ENCODE measurements at regions not wholly inside any gene's neighbourhood (a gene's known extent, or its start where the extent isn't known, plus 50 kb on each side); places are given as distances from the start of the nearest gene placed in this dataset.

DNA sequence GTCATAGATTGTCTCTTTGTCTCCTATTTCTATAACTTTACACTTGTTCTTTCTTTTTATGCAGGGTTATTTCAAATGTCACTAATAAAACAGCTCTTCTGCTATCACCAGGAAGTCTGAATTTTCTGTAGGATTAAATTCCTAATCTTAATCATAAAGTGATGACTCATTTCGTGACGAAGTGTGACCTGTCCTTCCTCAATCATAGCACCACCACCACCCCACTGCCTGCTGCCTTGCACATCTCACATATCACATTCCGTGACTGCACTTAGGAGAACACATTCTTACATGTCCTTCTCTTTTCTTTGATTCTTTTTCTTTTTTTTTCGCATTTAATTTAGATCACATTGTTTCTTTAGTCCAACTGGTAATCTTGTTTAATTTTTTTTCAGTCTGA is 57.7 kb upstream of the UGT2B7 start:
- no peak for TF ChIP-seq EZH2 (optimal IDR thresholded peaks at IDR 0.05; ENCODE audit: low read depth, low read length)
- TF ChIP-seq, protein P1, sequence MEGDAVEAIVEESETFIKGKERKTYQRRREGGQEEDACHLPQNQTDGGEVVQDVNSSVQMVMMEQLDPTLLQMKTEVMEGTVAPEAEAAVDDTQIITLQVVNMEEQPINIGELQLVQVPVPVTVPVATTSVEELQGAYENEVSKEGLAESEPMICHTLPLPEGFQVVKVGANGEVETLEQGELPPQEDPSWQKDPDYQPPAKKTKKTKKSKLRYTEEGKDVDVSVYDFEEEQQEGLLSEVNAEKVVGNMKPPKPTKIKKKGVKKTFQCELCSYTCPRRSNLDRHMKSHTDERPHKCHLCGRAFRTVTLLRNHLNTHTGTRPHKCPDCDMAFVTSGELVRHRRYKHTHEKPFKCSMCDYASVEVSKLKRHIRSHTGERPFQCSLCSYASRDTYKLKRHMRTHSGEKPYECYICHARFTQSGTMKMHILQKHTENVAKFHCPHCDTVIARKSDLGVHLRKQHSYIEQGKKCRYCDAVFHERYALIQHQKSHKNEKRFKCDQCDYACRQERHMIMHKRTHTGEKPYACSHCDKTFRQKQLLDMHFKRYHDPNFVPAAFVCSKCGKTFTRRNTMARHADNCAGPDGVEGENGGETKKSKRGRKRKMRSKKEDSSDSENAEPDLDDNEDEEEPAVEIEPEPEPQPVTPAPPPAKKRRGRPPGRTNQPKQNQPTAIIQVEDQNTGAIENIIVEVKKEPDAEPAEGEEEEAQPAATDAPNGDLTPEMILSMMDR (IDR thresholded peaks at IDR 0.05; ENCODE audit: low read length): no peak

Data from MM.1S (cell line).